GM23248 (cell line): ENCODE measurements at regions not wholly inside any gene's neighbourhood (a gene's known extent, or its start where the extent isn't known, plus 50 kb on each side); places are given as distances from the start of the nearest gene placed in this dataset.

Experiments
- EZH2 ChIP-seq: fragments of 200-600 bp; sonication (generic); IDR thresholded peaks from 2 replicates; pipeline ENCODE4 v1.6.1; 2018; ENCODE audit warnings: antibody characterized with exemption, mild to moderate bottlenecking; ENCODE audit not compliant: insufficient read depth, poor library complexity, severe bottlenecking
- EZH2phosphoT487 ChIP-seq: fragments of 200-600 bp; sonication (generic); IDR thresholded peaks from 2 replicates; pipeline ENCODE4 v1.6.1; 2018; ENCODE audit warnings: antibody characterized with exemption, moderate library complexity, mild to moderate bottlenecking, low read depth; ENCODE audit not compliant: insufficient read depth

DNA sequence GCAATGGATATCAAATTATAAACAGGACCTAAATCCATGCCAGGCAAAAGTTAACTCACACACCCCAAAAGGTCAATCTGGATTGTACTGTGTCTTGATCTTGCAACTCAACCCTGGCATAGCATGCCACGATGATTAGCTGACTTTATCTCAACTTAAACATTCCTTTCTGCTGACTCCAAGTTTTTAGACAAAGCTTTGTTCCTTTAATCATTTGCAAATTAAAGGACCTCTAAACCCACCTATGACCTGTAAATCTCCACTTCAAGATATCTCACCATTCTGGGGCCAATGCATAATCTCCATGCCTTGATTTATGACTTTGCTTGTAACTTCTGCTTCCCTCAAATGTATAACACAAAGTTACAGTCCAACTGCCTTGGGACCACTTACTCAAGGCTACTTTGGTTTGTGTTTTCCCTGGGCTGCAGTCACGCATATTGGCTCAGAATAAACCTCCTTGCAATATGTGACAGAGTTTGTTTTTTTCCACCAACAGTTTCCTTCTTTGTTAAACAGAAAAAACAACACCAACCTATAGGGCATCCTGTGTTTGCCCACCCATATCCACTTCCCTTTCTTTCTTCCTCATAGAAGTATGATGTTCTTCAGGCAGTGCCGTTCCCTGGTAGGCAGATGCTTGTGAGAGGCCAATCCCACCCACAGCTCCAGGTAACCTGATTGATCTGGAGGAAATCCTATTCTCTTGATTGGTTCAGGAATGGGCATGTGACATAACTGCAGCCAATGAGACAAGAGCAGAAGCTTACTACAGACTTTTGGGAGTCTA, 390.6 kb upstream of the ERCC4 start:
- no peak for TF ChIP-seq EZH2
- TF ChIP-seq EZH2phosphoT487, result no peak
